ENCODE measurements at regions not wholly inside any gene's neighbourhood (a gene's known extent, or its start where the extent isn't known, plus 50 kb on each side); places are given as distances from the start of the nearest gene placed in this dataset.
A peak's percentile ranks its signal among the peaks of the same experiment; 100 is the strongest.

DNA sequence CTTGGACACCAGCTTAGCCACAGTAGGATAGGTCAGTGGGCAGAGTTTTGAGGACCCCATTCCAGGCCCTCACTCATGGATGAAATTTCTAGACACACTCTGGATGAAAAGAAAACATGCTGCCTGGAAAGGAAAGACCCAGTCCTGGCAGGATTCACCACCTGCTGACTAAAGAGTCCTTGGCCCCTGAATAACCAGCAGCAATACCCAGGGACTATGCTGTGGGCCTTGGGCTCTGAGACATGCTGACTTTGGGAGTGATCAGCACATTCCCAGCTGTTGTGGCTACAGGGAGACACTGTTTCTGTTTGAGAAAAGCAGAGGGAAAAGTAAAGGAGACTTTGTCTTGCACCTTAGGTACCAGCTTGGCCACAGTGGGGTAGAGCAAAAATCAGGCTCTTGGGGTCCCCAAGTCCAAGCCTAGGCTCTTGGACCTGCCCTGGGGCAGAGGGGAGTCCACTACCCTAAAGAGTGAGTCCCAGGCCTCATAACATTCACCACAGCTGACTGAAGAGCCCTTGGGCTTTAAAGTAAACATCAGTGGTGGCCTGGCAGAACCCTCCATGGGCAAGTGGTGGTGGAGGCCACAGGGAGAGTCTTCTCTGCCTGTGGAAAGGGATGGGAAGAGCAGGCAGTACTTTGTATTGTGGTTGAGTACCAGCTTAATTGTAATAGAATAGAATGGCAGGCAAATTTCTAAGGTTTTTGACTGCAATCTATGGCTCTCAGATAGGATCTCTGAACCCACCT lies 516.8 kb downstream of the BCKDHB start:
- DNase-seq (ENCODE audit: low spot score), result no peak
- TF ChIP-seq, protein P1, sequence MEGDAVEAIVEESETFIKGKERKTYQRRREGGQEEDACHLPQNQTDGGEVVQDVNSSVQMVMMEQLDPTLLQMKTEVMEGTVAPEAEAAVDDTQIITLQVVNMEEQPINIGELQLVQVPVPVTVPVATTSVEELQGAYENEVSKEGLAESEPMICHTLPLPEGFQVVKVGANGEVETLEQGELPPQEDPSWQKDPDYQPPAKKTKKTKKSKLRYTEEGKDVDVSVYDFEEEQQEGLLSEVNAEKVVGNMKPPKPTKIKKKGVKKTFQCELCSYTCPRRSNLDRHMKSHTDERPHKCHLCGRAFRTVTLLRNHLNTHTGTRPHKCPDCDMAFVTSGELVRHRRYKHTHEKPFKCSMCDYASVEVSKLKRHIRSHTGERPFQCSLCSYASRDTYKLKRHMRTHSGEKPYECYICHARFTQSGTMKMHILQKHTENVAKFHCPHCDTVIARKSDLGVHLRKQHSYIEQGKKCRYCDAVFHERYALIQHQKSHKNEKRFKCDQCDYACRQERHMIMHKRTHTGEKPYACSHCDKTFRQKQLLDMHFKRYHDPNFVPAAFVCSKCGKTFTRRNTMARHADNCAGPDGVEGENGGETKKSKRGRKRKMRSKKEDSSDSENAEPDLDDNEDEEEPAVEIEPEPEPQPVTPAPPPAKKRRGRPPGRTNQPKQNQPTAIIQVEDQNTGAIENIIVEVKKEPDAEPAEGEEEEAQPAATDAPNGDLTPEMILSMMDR (IDR thresholded peaks at IDR 0.05), result no peak
- H3K4me3 ChIP-seq, result no peak overlapping the region
- no peak overlapping the region for H3K27ac ChIP-seq

DNA sequence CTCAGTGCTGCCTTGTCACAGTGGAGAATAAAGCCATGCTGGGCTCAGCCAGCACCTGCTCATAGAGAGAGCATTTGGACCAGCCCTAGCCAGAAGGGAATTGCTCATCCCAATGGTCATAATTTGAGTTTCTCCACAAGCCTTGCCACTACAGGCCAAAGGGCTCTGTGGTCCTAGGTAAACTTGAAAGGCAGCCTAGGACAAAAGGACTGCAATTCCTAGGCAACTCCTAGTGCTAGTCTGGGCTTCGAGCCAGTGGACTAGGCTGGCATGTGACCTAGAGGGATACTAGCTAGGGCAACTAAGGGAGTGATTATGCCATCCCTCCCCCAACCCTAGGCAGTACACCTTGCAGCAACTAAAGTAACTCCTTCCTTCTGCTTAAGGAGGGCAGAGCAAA lies 516.2 kb downstream of the BCKDHB start:
- Histone ChIP-seq H3K4me3 (no peak overlapping the region), H3K27ac (no peak overlapping the region)
- TF ChIP-seq, protein P1 (IDR thresholded peaks at IDR 0.05), result no peak
- no peak for DNase-seq (ENCODE audit: low spot score)

DNA sequence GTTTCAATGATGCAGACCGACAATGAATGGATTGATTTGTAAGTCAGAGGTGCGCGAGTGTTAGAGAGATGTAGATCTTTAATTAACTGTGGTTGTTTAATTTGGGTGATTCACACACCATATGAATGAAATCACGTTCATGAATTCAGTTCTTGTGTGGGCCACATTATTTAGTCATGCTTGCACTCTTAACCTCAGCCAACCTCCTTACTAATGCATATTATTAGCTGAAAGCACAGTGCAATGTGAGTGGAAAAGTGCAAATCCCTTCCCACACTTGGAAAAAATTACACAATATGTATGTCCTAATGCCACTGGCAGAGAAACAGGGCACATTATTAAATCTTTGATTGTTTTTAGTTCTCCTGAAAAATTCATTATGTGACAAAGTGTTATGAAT lies 512.5 kb downstream of the BCKDHB start:
- no peak overlapping the region for H3K27ac ChIP-seq
- DNase-seq (ENCODE audit: low spot score), result no peak
- TF ChIP-seq, protein P1 (IDR thresholded peaks at IDR 0.05), result no peak
- no peak overlapping the region for H3K4me3 ChIP-seq

DNA sequence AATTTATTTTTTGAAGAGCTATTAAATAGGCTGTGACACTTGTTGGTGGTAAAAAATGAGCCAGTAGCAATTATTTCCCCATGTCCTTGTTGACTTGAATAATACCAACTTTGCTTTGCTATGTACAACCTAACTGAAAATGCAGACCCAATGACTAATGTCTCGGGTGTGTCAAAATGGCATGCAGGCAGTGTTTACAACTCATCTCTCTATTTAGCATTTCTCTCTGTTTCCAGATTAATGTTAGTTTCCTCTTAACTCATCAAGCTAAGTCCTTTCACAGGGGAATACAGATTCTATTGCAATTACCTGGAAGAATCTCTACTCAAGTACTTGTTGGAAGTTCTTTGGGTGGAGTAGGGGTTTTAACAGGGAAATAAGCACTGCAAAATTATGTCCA lies 504.4 kb downstream of the BCKDHB start:
- no peak overlapping the region for H3K27ac ChIP-seq
- no peak overlapping the region for H3K4me3 ChIP-seq
- DNase-seq (ENCODE audit: low spot score), result no peak
- TF ChIP-seq, protein P1 (IDR thresholded peaks at IDR 0.05), result no peak

DNA sequence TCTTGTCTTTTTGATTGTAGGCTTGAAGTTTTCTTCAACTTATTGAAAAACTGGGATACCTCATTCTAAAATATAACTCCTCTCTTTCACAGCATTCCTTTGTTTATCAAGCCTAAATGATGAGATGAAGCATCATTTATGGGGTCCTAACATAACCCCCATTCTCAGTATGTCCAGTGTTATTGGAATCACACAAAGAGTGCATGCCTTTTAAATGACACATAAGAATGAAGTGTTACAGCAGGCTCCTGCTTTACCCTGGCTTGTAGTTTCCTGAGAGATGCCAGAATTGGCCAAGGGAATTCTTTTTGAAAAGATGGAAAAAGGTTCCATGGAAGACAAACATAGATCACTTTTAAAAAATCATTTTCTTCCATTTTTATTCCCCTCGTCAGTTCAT lies 502.4 kb downstream of the BCKDHB start:
- DNase-seq (ENCODE audit: low spot score), result no peak
- H3K27ac ChIP-seq, result peak overlapping the region in 1 of 2 donors; percentile 75
- TF ChIP-seq, protein P1 (IDR thresholded peaks at IDR 0.05), result no peak

DNA sequence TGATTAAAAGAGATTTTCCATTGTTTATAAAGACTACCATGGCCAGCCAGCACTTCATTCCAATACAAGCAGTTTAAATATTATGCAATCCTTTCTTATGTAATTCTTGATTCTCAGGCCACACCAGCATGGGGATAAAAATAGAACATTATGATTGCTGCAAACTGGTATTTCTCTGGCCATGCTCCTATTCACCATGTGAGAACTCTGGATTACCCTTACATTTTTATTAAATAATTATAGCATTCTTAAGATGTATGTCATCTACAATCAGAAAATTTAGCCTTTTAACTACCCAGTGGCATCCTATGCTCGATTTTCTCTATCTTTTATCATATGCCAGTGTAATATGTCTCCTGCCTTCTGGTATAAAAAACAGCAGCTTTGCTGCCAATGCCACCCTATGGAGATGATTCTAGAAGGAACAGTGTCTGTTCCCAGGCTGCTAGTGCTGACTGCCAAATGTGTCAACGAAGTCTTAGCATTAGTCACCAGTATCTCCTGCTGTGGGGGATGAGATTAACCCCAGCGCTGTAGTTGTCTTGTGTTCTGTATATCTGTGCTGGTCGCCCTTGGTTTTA lies 501.4 kb downstream of the BCKDHB start:
- Histone ChIP-seq H3K4me3 (no peak overlapping the region), H3K27ac (peak overlapping the region; percentile 75 to 82)

More for the DNA sequence above, 502.4 kb downstream of the BCKDHB start:
- no peak overlapping the region for H3K4me3 ChIP-seq

More for the DNA sequence above, 501.4 kb downstream of the BCKDHB start:
- TF ChIP-seq, protein P1 (IDR thresholded peaks at IDR 0.05), result no peak
- no peak for DNase-seq (ENCODE audit: low spot score)
